K562 (cell line): ENCODE measurements at regions not wholly inside any gene's neighbourhood (a gene's known extent, or its start where the extent isn't known, plus 50 kb on each side); places are given as distances from the start of the nearest gene placed in this dataset.

Experiments used
- MTA1 ChIP-seq: fragments of 450-650 bp; IDR thresholded peaks from 2 replicates; pipeline ENCODE4 v1.6.1; 2017; ENCODE audit warnings: borderline replicate concordance
- TF ChIP-seq, protein P1 (sequence below): fragments of 450-650 bp; IDR thresholded peaks from 2 replicates; pipeline ENCODE4 v1.6.1; 2016; ENCODE audit warnings: mild to moderate bottlenecking, moderate library complexity

DNA sequence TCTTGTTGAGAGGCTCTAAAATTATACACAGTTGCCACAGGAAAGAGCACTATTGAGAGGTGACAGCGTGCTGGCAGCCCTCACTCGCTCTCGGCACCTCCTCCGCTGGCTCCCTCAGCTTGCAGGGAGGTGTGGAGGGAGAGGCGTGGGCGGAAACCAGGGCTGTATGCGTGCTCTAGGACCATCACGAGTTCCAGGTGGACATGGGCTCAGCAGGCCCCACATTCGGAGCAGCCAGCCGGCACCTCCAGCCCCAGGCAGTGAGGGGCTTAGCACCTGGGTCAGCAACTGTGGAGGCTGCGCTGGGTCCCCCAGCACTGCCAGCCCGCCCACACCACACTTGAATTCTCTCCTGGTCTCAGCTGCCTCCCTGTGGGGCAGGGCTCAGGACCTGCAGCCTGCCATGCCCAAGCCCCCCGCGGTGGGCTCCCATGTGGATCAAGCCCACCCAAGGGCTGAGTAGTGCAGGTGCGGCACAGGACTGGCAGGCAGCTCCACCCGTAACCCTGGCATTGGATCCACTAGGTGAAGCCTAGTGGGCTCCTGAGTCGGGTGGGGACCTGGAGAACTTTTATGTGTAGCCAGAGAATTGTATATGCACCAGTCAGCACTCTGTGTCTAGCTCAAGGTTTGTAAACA is 460.6 kb upstream of the ALCAM start (continued):
- TF ChIP-seq, protein P1, sequence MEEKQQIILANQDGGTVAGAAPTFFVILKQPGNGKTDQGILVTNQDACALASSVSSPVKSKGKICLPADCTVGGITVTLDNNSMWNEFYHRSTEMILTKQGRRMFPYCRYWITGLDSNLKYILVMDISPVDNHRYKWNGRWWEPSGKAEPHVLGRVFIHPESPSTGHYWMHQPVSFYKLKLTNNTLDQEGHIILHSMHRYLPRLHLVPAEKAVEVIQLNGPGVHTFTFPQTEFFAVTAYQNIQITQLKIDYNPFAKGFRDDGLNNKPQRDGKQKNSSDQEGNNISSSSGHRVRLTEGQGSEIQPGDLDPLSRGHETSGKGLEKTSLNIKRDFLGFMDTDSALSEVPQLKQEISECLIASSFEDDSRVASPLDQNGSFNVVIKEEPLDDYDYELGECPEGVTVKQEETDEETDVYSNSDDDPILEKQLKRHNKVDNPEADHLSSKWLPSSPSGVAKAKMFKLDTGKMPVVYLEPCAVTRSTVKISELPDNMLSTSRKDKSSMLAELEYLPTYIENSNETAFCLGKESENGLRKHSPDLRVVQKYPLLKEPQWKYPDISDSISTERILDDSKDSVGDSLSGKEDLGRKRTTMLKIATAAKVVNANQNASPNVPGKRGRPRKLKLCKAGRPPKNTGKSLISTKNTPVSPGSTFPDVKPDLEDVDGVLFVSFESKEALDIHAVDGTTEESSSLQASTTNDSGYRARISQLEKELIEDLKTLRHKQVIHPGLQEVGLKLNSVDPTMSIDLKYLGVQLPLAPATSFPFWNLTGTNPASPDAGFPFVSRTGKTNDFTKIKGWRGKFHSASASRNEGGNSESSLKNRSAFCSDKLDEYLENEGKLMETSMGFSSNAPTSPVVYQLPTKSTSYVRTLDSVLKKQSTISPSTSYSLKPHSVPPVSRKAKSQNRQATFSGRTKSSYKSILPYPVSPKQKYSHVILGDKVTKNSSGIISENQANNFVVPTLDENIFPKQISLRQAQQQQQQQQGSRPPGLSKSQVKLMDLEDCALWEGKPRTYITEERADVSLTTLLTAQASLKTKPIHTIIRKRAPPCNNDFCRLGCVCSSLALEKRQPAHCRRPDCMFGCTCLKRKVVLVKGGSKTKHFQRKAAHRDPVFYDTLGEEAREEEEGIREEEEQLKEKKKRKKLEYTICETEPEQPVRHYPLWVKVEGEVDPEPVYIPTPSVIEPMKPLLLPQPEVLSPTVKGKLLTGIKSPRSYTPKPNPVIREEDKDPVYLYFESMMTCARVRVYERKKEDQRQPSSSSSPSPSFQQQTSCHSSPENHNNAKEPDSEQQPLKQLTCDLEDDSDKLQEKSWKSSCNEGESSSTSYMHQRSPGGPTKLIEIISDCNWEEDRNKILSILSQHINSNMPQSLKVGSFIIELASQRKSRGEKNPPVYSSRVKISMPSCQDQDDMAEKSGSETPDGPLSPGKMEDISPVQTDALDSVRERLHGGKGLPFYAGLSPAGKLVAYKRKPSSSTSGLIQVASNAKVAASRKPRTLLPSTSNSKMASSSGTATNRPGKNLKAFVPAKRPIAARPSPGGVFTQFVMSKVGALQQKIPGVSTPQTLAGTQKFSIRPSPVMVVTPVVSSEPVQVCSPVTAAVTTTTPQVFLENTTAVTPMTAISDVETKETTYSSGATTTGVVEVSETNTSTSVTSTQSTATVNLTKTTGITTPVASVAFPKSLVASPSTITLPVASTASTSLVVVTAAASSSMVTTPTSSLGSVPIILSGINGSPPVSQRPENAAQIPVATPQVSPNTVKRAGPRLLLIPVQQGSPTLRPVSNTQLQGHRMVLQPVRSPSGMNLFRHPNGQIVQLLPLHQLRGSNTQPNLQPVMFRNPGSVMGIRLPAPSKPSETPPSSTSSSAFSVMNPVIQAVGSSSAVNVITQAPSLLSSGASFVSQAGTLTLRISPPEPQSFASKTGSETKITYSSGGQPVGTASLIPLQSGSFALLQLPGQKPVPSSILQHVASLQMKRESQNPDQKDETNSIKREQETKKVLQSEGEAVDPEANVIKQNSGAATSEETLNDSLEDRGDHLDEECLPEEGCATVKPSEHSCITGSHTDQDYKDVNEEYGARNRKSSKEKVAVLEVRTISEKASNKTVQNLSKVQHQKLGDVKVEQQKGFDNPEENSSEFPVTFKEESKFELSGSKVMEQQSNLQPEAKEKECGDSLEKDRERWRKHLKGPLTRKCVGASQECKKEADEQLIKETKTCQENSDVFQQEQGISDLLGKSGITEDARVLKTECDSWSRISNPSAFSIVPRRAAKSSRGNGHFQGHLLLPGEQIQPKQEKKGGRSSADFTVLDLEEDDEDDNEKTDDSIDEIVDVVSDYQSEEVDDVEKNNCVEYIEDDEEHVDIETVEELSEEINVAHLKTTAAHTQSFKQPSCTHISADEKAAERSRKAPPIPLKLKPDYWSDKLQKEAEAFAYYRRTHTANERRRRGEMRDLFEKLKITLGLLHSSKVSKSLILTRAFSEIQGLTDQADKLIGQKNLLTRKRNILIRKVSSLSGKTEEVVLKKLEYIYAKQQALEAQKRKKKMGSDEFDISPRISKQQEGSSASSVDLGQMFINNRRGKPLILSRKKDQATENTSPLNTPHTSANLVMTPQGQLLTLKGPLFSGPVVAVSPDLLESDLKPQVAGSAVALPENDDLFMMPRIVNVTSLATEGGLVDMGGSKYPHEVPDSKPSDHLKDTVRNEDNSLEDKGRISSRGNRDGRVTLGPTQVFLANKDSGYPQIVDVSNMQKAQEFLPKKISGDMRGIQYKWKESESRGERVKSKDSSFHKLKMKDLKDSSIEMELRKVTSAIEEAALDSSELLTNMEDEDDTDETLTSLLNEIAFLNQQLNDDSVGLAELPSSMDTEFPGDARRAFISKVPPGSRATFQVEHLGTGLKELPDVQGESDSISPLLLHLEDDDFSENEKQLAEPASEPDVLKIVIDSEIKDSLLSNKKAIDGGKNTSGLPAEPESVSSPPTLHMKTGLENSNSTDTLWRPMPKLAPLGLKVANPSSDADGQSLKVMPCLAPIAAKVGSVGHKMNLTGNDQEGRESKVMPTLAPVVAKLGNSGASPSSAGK = no peak
- no peak for TF ChIP-seq MTA1
